Mesenteric fat pad (tissue), 1 donor: ENCODE measurements at regions not wholly inside any gene's neighbourhood (a gene's known extent, or its start where the extent isn't known, plus 50 kb on each side); places are given as distances from the start of the nearest gene placed in this dataset.
"Not testable (repeated sequence)": the region's sequence is repeated elsewhere in the genome, so short reads cannot be mapped to it uniquely, and the experiment has no call there.

Experiments
- DNase-seq: peaks from one replicate; pipeline ENCODE4 v3.0.0-alpha.2; 2020; ENCODE audit warnings: low spot score
- donor health status: DM: yes; HTN: yes; CAD: no.

- DNase-seq: no peak
Measured at GRCh38 chr11:44361813-44362212, 51.9 kb upstream of the ALX4 start.

GRCh38 chr11:44363116-44363515 is 53.2 kb upstream of the ALX4 start:
- DNase-seq: no peak

GRCh38 chr11:44364596-44364995 is 54.7 kb upstream of the ALX4 start:
- DNase-seq: no peak

- no peak for DNase-seq
Measured at GRCh38 chr11:44365616-44366015, 55.7 kb upstream of the ALX4 start.

GRCh38 chr11:44366026-44366425 is 56.1 kb upstream of the ALX4 start:
- no peak for DNase-seq

- no peak for DNase-seq
Measured at GRCh38 chr11:44366741-44367140, 56.8 kb upstream of the ALX4 start.

- no peak for DNase-seq
Measured at GRCh38 chr11:44367452-44367851, 57.5 kb upstream of the ALX4 start.

- DNase-seq: peak; percentile 22
Measured at GRCh38 chr11:44368886-44369285, 58.9 kb upstream of the ALX4 start.

GRCh38 chr11:44371042-44371441 is 61.1 kb upstream of the ALX4 start:
- DNase-seq: not testable (repeated sequence)

GRCh38 chr11:44371706-44372105 is 61.8 kb upstream of the ALX4 start:
- peak; percentile 9 for DNase-seq

GRCh38 chr11:44372989-44373388 is 63.0 kb upstream of the ALX4 start:
- DNase-seq: peak; percentile 6

GRCh38 chr11:44374001-44374400 is 64.1 kb upstream of the ALX4 start:
- peak; percentile 74 for DNase-seq

- DNase-seq: peak; percentile 37
Measured at GRCh38 chr11:44376423-44376822, 66.5 kb upstream of the ALX4 start.

- peak; percentile 33 for DNase-seq
Measured at GRCh38 chr11:44377121-44377520, 67.2 kb upstream of the ALX4 start.

GRCh38 chr11:44377914-44378321 is 68.0 kb upstream of the ALX4 start:
- DNase-seq: peak; percentile 43

GRCh38 chr11:44379141-44380008 is 69.4 kb upstream of the ALX4 start:
- DNase-seq: peak; percentile 74

GRCh38 chr11:44380009-44380313 is 70.0 kb upstream of the ALX4 start:
- no peak for DNase-seq

GRCh38 chr11:44380820-44381219 is 70.9 kb upstream of the ALX4 start:
- DNase-seq: no peak

- peak; percentile 59 for DNase-seq
Measured at GRCh38 chr11:44381261-44381660, 71.3 kb upstream of the ALX4 start.

GRCh38 chr11:44382118-44382517 is 72.2 kb upstream of the ALX4 start:
- peak; percentile 3 for DNase-seq

GRCh38 chr11:44382656-44383240 is 72.8 kb upstream of the ALX4 start:
- peak; percentile 49 for DNase-seq

- DNase-seq: peak; percentile 53
Measured at GRCh38 chr11:44383246-44383645, 73.3 kb upstream of the ALX4 start.

- DNase-seq: no peak
Measured at GRCh38 chr11:44387415-44387814, 77.5 kb upstream of the ALX4 start.
